NT2/D1 (cell line): ENCODE measurements at regions not wholly inside any gene's neighbourhood (a gene's known extent, or its start where the extent isn't known, plus 50 kb on each side); places are given as distances from the start of the nearest gene placed in this dataset.

Experiments
- DNase-seq: peaks from one replicate; pipeline ENCODE4 v3.0.0-alpha.2; 2011; ENCODE audit warnings: low read depth, low spot score
- H3K27me3 ChIP-seq: 2 replicates; pipeline ENCODE4 v1.6.0; 2011; ENCODE audit warnings: mild to moderate bottlenecking; ENCODE audit not compliant: insufficient read length, insufficient read depth
- H3K36me3 ChIP-seq: 2 replicates; pipeline ENCODE4 v1.6.1; 2011; ENCODE audit warnings: mild to moderate bottlenecking, low read length, mixed read lengths; ENCODE audit not compliant: insufficient read depth, insufficient read length
- H3K4me1 ChIP-seq: 2 replicates; pipeline ENCODE4 v1.5.1; 2011; ENCODE audit not compliant: insufficient read depth, insufficient read length
- H3K4me3 ChIP-seq: 2 replicates; pipeline ENCODE4 v1.5.1; 2011; ENCODE audit warnings: low read depth; ENCODE audit not compliant: insufficient read length
- H3K9ac ChIP-seq: 2 replicates; pipeline ENCODE4 v1.6.0; 2011; ENCODE audit warnings: low read depth; ENCODE audit not compliant: insufficient read length
- H3K9me3 ChIP-seq: 2 replicates; pipeline ENCODE4 v1.5.1; 2011; ENCODE audit warnings: mild to moderate bottlenecking, low read length; ENCODE audit not compliant: insufficient read depth
- SUZ12 ChIP-seq: IDR thresholded peaks from 2 replicates; pipeline ENCODE4 v1.6.1; 2011; ENCODE audit not compliant: insufficient read length, insufficient read depth; ENCODE audit errors: extremely low read depth
- YY1 ChIP-seq: IDR thresholded peaks from 2 replicates; pipeline ENCODE4 v1.6.1; 2011; ENCODE audit not compliant: insufficient read length, insufficient read depth
- ZNF274 ChIP-seq: IDR thresholded peaks from 2 replicates; pipeline ENCODE4 v1.6.1; 2011; ENCODE audit warnings: mild to moderate bottlenecking, low read depth, low read length

DNA sequence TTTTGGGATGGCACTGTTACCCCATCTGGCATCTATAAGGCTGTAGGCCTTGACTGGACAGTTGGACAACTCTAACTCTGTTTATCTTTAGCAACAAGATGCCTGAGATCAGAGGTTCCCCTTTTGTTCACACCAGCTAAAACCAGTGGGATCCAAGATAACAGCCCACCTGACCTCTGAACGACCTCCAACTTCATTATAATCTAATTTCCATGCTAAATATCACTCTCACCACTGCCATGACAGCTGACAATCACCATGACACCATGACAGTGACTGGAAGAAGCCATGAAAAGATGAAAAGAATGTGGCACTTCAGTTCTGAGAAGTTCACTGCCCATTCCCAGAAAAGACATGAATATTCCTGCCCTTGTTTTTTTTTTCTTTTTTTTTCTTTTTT is 281.4 kb upstream of the TAC1 start:
- DNase-seq, result no peak
- TF ChIP-seq YY1, result no peak
- no peak for TF ChIP-seq ZNF274
- no peak for TF ChIP-seq SUZ12
- Histone ChIP-seq H3K9me3 (no peaks in the 10 kb centered on the region), H3K4me1 (no peaks in the 10 kb centered on the region), H3K27me3 (no peaks in the 10 kb centered on the region), H3K36me3 (no peaks in the 10 kb centered on the region), H3K9ac (no peak overlapping the region), H3K4me3 (no peak overlapping the region)

DNA sequence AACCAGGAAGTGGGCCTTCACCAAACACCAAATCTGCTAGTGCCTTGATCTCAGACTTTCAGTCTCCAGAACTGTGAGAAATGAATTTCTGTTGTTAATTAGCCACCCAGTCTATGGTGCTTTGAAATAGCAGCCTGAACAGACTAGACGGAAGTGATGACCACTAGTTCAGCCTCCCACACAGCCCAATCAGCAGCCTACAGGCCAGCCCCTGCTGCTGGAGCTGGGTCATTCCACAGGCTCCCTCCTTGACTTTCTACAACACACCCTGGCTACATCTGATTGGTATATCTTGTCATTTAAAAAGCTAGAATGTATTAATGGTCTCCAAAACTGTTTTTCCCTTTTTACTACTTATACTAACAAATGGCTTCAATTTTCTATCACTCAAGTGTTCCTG is 277.2 kb upstream of the TAC1 start:
- Histone ChIP-seq H3K36me3 (no peaks in the 10 kb centered on the region), H3K9me3 (no peaks in the 10 kb centered on the region), H3K4me1 (no peaks in the 10 kb centered on the region), H3K27me3 (no peaks in the 10 kb centered on the region), H3K9ac (no peak overlapping the region), H3K4me3 (no peak overlapping the region)
- TF ChIP-seq YY1 (no peak), SUZ12 (no peak), ZNF274 (no peak)
- no peak for DNase-seq

- DNase-seq, result no peak
- no peaks in the 10 kb centered on the region for H3K27me3 ChIP-seq
- TF ChIP-seq SUZ12 (no peak), ZNF274 (no peak), YY1 (no peak)
- peaks cover 6% of the 10 kb centered on the region; the same call in 1 of the 2 replicates for H3K9me3 ChIP-seq
- H3K4me1 ChIP-seq, result no peaks in the 10 kb centered on the region
- no peak overlapping the region for H3K9ac ChIP-seq
- H3K4me3 ChIP-seq, result no peak overlapping the region
- no peaks in the 10 kb centered on the region for H3K36me3 ChIP-seq
These were observed 274.8 kb upstream of the TAC1 start for GRCh38 chr7:97457054-97457453.

- no peak for DNase-seq
- no peak for TF ChIP-seq ZNF274
- no peak for TF ChIP-seq SUZ12
- no peak for TF ChIP-seq YY1
These were observed 271.5 kb upstream of the TAC1 start for GRCh38 chr7:97460433-97460832.

DNA sequence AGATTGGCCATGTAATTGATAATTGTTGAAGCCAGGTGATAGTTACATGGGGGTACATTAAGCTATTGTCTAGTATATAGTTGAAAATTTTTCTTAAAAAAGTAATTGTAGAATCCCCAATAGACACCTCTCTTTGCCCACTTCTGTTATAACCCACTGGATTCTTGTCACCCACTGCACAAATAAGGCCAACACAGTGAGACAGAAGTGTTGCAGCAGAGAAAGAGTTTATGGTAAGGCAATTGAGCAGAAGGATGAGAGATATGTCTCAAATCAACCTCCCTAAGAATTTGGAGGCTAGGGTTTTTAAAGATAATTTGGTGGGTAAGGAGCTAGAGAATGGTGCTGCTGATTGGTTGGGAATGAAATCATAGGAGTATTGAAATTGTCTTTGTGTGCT is 270.3 kb upstream of the TAC1 start:
- peaks cover 8% of the 10 kb centered on the region; the same call in 1 of the 2 replicates for H3K9me3 ChIP-seq
- no peaks in the 10 kb centered on the region for H3K36me3 ChIP-seq
- no peaks in the 10 kb centered on the region for H3K4me1 ChIP-seq
- no peak for DNase-seq
- no peaks in the 10 kb centered on the region for H3K27me3 ChIP-seq
- H3K9ac ChIP-seq, result no peak overlapping the region
- H3K4me3 ChIP-seq, result no peak overlapping the region
- TF ChIP-seq SUZ12 (no peak), YY1 (no peak), ZNF274 (no peak)

More at GRCh38 chr7:97460433-97460832, 271.5 kb upstream of the TAC1 start:
- Histone ChIP-seq H3K9me3 (peaks cover 8% of the 10 kb centered on the region; the same call in 1 of the 2 replicates), H3K27me3 (no peaks in the 10 kb centered on the region), H3K4me1 (no peaks in the 10 kb centered on the region), H3K36me3 (no peaks in the 10 kb centered on the region), H3K9ac (no peak overlapping the region), H3K4me3 (no peak overlapping the region)

- Histone ChIP-seq H3K9ac (no peak overlapping the region), H3K27me3 (no peaks in the 10 kb centered on the region), H3K36me3 (no peaks in the 10 kb centered on the region), H3K9me3 (peaks cover 8% of the 10 kb centered on the region; the same call in 1 of the 2 replicates), H3K4me3 (no peak overlapping the region), H3K4me1 (no peaks in the 10 kb centered on the region)
- no peak for TF ChIP-seq ZNF274
- TF ChIP-seq YY1, result no peak
- no peak for TF ChIP-seq SUZ12
- no peak for DNase-seq
These were observed 265.8 kb upstream of the TAC1 start for GRCh38 chr7:97466071-97466470.

DNA sequence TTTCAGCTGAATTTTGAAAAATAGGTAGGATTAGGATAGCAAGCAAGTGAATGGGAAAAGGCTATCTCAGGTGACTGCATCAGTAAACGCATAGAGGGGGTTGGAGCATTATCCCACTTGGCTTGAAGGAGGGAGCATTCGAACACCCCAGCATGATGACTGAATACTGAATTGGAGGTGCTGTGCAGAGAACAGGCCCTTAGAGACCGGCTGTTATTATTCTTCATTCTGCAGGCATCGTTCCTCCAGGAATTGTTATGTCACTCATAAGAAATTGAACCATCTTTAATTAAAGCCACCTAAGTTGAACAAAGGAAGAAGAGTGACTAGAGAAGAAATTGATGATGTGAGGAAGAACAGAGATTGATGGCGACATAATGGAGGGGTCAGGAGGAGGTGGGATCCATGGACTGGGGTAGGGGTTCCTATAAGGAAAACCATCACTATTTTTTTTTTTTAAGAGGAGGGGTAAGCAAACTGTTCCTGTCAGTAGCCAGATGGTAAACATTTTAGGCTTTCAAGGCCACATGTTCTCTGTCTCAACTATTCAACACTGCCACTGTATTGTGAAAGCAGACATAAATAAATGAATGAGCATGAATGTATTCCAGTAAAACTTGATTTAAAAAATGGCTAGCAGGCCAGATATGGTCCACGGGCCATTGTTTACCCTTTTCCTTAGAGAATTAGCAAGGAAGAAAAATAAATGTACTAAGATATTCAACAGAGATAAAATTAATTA is 264.7 kb upstream of the TAC1 start:
- Histone ChIP-seq H3K9me3 (0 out of 2 replicates have a peak, but pooled peaks cover under 1% of the 10 kb centered on the region), H3K27me3 (no peaks in the 10 kb centered on the region), H3K36me3 (no peaks in the 10 kb centered on the region), H3K4me1 (no peaks in the 10 kb centered on the region), H3K4me3 (no peak overlapping the region), H3K9ac (no peak overlapping the region)
- no peak for TF ChIP-seq YY1
- TF ChIP-seq SUZ12, result no peak
- no peak for TF ChIP-seq ZNF274
- DNase-seq, result no peak
